GM23248 (cell line): ENCODE measurements at regions not wholly inside any gene's neighbourhood (a gene's known extent, or its start where the extent isn't known, plus 50 kb on each side); places are given as distances from the start of the nearest gene placed in this dataset.

Experiments
- DNase-seq: peaks from one replicate; pipeline ENCODE4 v3.0.0-alpha.2; 2015
- H2AFZ ChIP-seq: fragments of 200-600 bp; sonication (generic); 2 replicates; pipeline ENCODE4 v1.6.1; 2016; ENCODE audit warnings: antibody characterized with exemption
- H3F3A ChIP-seq: fragments of 200-600 bp; sonication (generic); 2 replicates; pipeline ENCODE4 v1.6.1; 2016; ENCODE audit warnings: mild to moderate bottlenecking, antibody characterized with exemption, mixed run types; ENCODE audit not compliant: insufficient read depth
- H3K27ac ChIP-seq: fragments of 200-600 bp; sonication (generic); 2 replicates; pipeline ENCODE4 v1.5.1; 2016; ENCODE audit warnings: mild to moderate bottlenecking
- H3K27me3 ChIP-seq: fragments of 200-600 bp; sonication (generic); replicated peaks from 2 replicates; pipeline ENCODE4 v1.6.1; 2016; ENCODE audit warnings: mild to moderate bottlenecking; ENCODE audit not compliant: insufficient read depth
- H3K36me3 ChIP-seq: fragments of 200-600 bp; sonication (generic); 2 replicates; pipeline ENCODE4 v1.6.1; 2016; ENCODE audit warnings: low read depth, mild to moderate bottlenecking
- H3K4me1 ChIP-seq: fragments of 200-600 bp; sonication (generic); 2 replicates; pipeline ENCODE4 v1.6.1; 2016; ENCODE audit warnings: mild to moderate bottlenecking; ENCODE audit not compliant: insufficient read depth
- H3K4me2 ChIP-seq: fragments of 200-600 bp; sonication (generic); one replicate; pipeline ENCODE4 v1.6.1; 2016; ENCODE audit warnings: mild to moderate bottlenecking; ENCODE audit not compliant: unreplicated experiment
- H3K4me3 ChIP-seq: fragments of 200-600 bp; sonication (generic); 2 replicates; pipeline ENCODE4 v1.5.1; 2016; ENCODE audit warnings: mild to moderate bottlenecking
- H3K79me2 ChIP-seq: fragments of 200-600 bp; sonication (generic); 2 replicates; pipeline ENCODE4 v1.6.1; 2016; ENCODE audit warnings: mild to moderate bottlenecking; ENCODE audit not compliant: insufficient read depth
- H3K9ac ChIP-seq: fragments of 200-600 bp; sonication (generic); 2 replicates; pipeline ENCODE4 v1.6.1; 2016; ENCODE audit warnings: mild to moderate bottlenecking
- H3K9me2 ChIP-seq: fragments of 200-600 bp; sonication (generic); 2 replicates; pipeline ENCODE4 v1.6.1; 2016; ENCODE audit warnings: mixed run types, mild to moderate bottlenecking, moderate library complexity; ENCODE audit not compliant: insufficient read depth
- H3K9me3 ChIP-seq: fragments of 200-600 bp; sonication (generic); one replicate; pipeline ENCODE4 v1.6.1; 2017; ENCODE audit warnings: low read depth
- H4K20me1 ChIP-seq: fragments of 200-600 bp; sonication (generic); 2 replicates; pipeline ENCODE4 v1.6.0; 2016; ENCODE audit not compliant: insufficient read depth
- EZH2 ChIP-seq: fragments of 200-600 bp; sonication (generic); IDR thresholded peaks from 2 replicates; pipeline ENCODE4 v1.6.1; 2018; ENCODE audit warnings: antibody characterized with exemption, mild to moderate bottlenecking; ENCODE audit not compliant: insufficient read depth, poor library complexity, severe bottlenecking
- EZH2phosphoT487 ChIP-seq: fragments of 200-600 bp; sonication (generic); IDR thresholded peaks from 2 replicates; pipeline ENCODE4 v1.6.1; 2018; ENCODE audit warnings: antibody characterized with exemption, moderate library complexity, mild to moderate bottlenecking, low read depth; ENCODE audit not compliant: insufficient read depth
- WGBS, 2 experiments: methylation state at CpG; one replicate each; pipeline ENCODE4 v1.1.6; 2015 to 2017; ENCODE audit warnings: low lambda C conversion rate in 2 of 2, low coverage in 1 of 2; ENCODE audit errors: missing lambda C conversion rate in 2 of 2; 5-methylcytosine and 5-hydroxymethylcytosine counted together
- in situ Hi-C: fragments of 300-500 bp; cut with MboI; formaldehyde crosslinking; loops from 2 replicates; pipeline ENCODE4 v1.15.0; 2020

- no peak for DNase-seq
- Histone ChIP-seq H3K9me2 (no peaks in the 10 kb centered on the region), H3K36me3 (no peaks in the 10 kb centered on the region), H3K4me2 (no peak overlapping the region), H2AFZ (no peak overlapping the region), H4K20me1 (no peaks in the 10 kb centered on the region), H3K9ac (no peak overlapping the region), H3K4me3 (no peak overlapping the region), H3K9me3 (no peaks in the 10 kb centered on the region), H3K79me2 (no peaks in the 10 kb centered on the region), H3K4me1 (0 out of 2 replicates have a peak, but pooled peaks cover 8% of the 10 kb centered on the region), H3K27ac (no peak overlapping the region), H3K27me3 (no peaks in the 10 kb centered on the region), H3F3A (0 out of 2 replicates have a peak, but pooled peaks cover 7% of the 10 kb centered on the region)
- in situ Hi-C loops: no loop called here
- 66 to 71% methylated on average over 5 of the region's 5 CpGs for WGBS, 2 experiments
- no peak for TF ChIP-seq EZH2phosphoT487
- TF ChIP-seq EZH2: no peak
Observed at GRCh38 chr13:33766329-33767123, 51.4 kb upstream of the RFC3 start.

GRCh38 chr13:33767140-33767539 lies 50.8 kb upstream of the RFC3 start:
- Histone ChIP-seq H3K4me3 (no peak overlapping the region), H3K9me3 (no peaks in the 10 kb centered on the region), H3K4me2 (no peak overlapping the region), H3F3A (0 out of 2 replicates have a peak, but pooled peaks cover 7% of the 10 kb centered on the region), H2AFZ (no peak overlapping the region), H3K9ac (no peak overlapping the region), H3K79me2 (no peaks in the 10 kb centered on the region), H3K36me3 (no peaks in the 10 kb centered on the region), H3K4me1 (0 out of 2 replicates have a peak, but pooled peaks cover 8% of the 10 kb centered on the region), H4K20me1 (no peaks in the 10 kb centered on the region), H3K27me3 (no peaks in the 10 kb centered on the region), H3K27ac (no peak overlapping the region), H3K9me2 (no peaks in the 10 kb centered on the region)
- 51 to 59% methylated on average over 2 of the region's 2 CpGs for WGBS, 2 experiments
- TF ChIP-seq EZH2: no peak
- TF ChIP-seq EZH2phosphoT487: no peak
- no peak for DNase-seq
- in situ Hi-C loops: no loop called here
